ENCODE measurements at regions not wholly inside any gene's neighbourhood (a gene's known extent, or its start where the extent isn't known, plus 50 kb on each side); places are given as distances from the start of the nearest gene placed in this dataset.

DNA sequence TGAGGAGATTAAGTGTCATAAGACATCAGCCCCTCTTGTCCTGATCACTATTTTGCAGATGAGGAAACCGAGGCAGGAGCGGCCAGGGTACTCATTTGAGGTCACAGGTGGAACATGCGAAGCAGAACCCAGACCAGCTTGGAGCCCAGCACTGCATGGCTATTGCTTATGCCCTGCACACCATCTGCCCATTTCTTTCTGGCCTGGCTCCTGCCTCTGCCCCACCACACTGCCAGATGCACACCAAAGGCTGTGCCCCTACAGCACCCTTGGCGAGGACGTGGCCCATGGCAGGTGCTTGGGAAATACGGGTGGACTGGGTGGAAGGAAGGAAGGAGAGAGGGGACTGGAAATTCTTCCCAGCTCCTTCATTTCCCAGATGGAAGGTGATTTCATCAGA lies 222.9 kb downstream of the CTTN start:
- no peaks in the 10 kb centered on the region for H3K9me3 ChIP-seq (ENCODE audit: low read depth, low read length, poor library complexity, severe bottlenecking)
- CTCF ChIA-PET, result no interaction called here
- no TSS peak for BruUV-seq (replicated peaks)

DNA sequence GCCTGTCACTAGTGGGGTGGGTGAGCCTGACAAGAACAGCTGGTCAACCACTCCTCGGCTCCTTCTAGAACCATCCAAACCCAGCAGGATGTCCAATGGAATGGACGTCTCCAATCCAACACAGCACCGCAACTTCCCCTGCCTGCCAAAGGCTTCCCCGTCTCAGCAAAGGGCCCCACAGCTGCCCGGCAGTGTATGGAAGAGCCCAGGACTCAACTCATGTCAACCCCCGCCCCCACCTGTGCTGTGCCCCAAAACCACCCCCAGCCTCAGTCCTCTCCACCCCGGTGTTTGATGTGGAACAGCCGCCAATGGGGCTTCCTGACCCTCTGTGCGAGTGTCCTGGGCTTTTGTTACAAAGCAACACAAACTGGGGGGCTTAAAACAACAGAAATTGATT lies 223.8 kb downstream of the CTTN start:
- no peak for DNase-seq (ENCODE audit: low spot score)
- Histone ChIP-seq H3K9me3 (ENCODE audit: low read depth, low read length, poor library complexity, severe bottlenecking) (no peaks in the 10 kb centered on the region), H3K27ac (ENCODE audit: low read depth, low read length, poor library complexity, severe bottlenecking) (no peak overlapping the region), H3K27me3 (replicated peaks; ENCODE audit: insufficient read depth, low read depth, low read length, poor library complexity) (no peaks in the 10 kb centered on the region), H3K4me3 (ENCODE audit: low read depth, low read length, poor library complexity, severe bottlenecking) (no peak overlapping the region), H3K36me3 (ENCODE audit: insufficient read depth, low read length, poor library complexity, severe bottlenecking) (no peaks in the 10 kb centered on the region), H3K4me1 (ENCODE audit: insufficient read depth, low read length, poor library complexity, severe bottlenecking) (no peaks in the 10 kb centered on the region)
- no TSS peak for BruUV-seq (replicated peaks)
- ChIA-PET CTCF (no interaction called here), POLR2A (ENCODE audit: low non-redundant PET) (no interaction called here)
- intact Hi-C loops (cut with micrococcal nuclease; ENCODE audit: unreplicated experiment), result no loop called here
- TF ChIP-seq, protein P1, sequence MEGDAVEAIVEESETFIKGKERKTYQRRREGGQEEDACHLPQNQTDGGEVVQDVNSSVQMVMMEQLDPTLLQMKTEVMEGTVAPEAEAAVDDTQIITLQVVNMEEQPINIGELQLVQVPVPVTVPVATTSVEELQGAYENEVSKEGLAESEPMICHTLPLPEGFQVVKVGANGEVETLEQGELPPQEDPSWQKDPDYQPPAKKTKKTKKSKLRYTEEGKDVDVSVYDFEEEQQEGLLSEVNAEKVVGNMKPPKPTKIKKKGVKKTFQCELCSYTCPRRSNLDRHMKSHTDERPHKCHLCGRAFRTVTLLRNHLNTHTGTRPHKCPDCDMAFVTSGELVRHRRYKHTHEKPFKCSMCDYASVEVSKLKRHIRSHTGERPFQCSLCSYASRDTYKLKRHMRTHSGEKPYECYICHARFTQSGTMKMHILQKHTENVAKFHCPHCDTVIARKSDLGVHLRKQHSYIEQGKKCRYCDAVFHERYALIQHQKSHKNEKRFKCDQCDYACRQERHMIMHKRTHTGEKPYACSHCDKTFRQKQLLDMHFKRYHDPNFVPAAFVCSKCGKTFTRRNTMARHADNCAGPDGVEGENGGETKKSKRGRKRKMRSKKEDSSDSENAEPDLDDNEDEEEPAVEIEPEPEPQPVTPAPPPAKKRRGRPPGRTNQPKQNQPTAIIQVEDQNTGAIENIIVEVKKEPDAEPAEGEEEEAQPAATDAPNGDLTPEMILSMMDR (conservative IDR thresholded peaks at IDR 0.05; ENCODE audit: low read depth, low read length), result no peak
- no peak for TF ChIP-seq EZH2 (IDR thresholded peaks at IDR 0.05; ENCODE audit: borderline replicate concordance, low read depth, low read length, poor library complexity, severe bottlenecking)

More for the DNA sequence above, 222.9 kb downstream of the CTTN start:
- Histone ChIP-seq H3K27me3 (replicated peaks; ENCODE audit: insufficient read depth, low read depth, low read length, poor library complexity) (no peaks in the 10 kb centered on the region), H3K4me1 (ENCODE audit: insufficient read depth, low read length, poor library complexity, severe bottlenecking) (no peaks in the 10 kb centered on the region), H3K4me3 (ENCODE audit: low read depth, low read length, poor library complexity, severe bottlenecking) (no peak overlapping the region), H3K36me3 (ENCODE audit: insufficient read depth, low read length, poor library complexity, severe bottlenecking) (no peaks in the 10 kb centered on the region), H3K27ac (ENCODE audit: low read depth, low read length, poor library complexity, severe bottlenecking) (no peak overlapping the region)
- intact Hi-C loops (cut with micrococcal nuclease; ENCODE audit: unreplicated experiment), result no loop called here
- no peak for DNase-seq (ENCODE audit: low spot score)
- POLR2A ChIA-PET (ENCODE audit: low non-redundant PET), result no interaction called here
- no peak for TF ChIP-seq EZH2 (IDR thresholded peaks at IDR 0.05; ENCODE audit: borderline replicate concordance, low read depth, low read length, poor library complexity, severe bottlenecking)
- TF ChIP-seq, protein P1 (conservative IDR thresholded peaks at IDR 0.05; ENCODE audit: low read depth, low read length), result no peak

DNA sequence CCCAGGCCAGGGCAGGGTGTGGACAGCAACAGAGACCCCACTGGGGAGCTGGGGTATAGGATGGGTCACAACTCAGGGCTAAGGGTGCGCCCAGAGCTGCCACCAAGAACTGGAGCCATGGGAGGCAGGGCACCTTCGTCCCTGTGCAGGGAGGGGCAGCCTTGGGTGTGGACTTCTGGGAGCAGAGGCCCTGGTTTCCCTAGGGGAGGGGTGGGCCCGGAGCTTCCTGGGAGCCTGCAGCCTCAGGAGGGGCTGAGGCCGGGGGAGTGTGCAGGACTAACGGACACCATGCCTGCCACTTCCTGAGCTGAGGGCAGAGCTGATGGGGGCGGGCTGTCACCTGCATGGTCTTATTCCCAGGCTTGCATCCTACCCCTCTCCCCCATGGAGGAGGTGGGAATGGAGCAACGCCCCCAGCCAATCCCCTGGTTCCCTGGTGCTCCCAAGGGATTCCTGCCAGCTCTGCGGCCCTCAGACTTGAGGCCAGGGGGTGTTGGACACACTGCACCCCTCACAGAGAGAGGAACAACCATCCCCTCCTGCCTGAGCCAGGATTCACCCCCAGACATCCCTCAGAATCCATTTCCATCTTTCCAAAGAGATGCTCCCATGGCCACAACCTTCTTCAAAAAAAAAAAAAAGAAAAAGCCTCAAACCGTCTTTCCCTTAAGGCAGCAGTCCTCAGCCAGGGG lies 225.7 kb downstream of the CTTN start:
- no peaks in the 10 kb centered on the region for H3K27me3 ChIP-seq (replicated peaks; ENCODE audit: insufficient read depth, low read depth, low read length, poor library complexity)
- DNase-seq (ENCODE audit: low spot score), result no peak
- no peak overlapping the region for H3K4me3 ChIP-seq (ENCODE audit: low read depth, low read length, poor library complexity, severe bottlenecking)
- H3K9me3 ChIP-seq (ENCODE audit: low read depth, low read length, poor library complexity, severe bottlenecking), result no peaks in the 10 kb centered on the region
- no peak overlapping the region for H3K27ac ChIP-seq (ENCODE audit: low read depth, low read length, poor library complexity, severe bottlenecking)
- intact Hi-C loops (cut with micrococcal nuclease; ENCODE audit: unreplicated experiment), result no loop called here
- POLR2A ChIA-PET (ENCODE audit: low non-redundant PET), result no interaction called here
- H3K36me3 ChIP-seq (ENCODE audit: insufficient read depth, low read length, poor library complexity, severe bottlenecking), result no peaks in the 10 kb centered on the region
- CTCF ChIA-PET, result no interaction called here
- no peak for TF ChIP-seq EZH2 (IDR thresholded peaks at IDR 0.05; ENCODE audit: borderline replicate concordance, low read depth, low read length, poor library complexity, severe bottlenecking)
- TF ChIP-seq, protein P1 (conservative IDR thresholded peaks at IDR 0.05; ENCODE audit: low read depth, low read length), result no peak
- H3K4me1 ChIP-seq (ENCODE audit: insufficient read depth, low read length, poor library complexity, severe bottlenecking), result no peaks in the 10 kb centered on the region
- no TSS peak for BruUV-seq (replicated peaks)

All from A673 (cell line).